ENCODE measurements at regions not wholly inside any gene's neighbourhood (a gene's known extent, or its start where the extent isn't known, plus 50 kb on each side); places are given as distances from the start of the nearest gene placed in this dataset.
"Not testable (repeated sequence)": the region's sequence is repeated elsewhere in the genome, so short reads cannot be mapped to it uniquely, and the experiment has no call there.

GRCh38 chr10:28354511-28354910, 51.6 kb upstream of the MPP7 start:
- H3K27me3 ChIP-seq: no peaks in the 10 kb centered on the region
- no peak overlapping the region for H3K27ac ChIP-seq
- H3K9me3 ChIP-seq (replicated peaks): no peaks in the 10 kb centered on the region
- DNase-seq: no peak
- H3K4me1 ChIP-seq: no peaks in the 10 kb centered on the region
- H3K4me3 ChIP-seq: no peak overlapping the region
- H3K36me3 ChIP-seq: no peaks in the 10 kb centered on the region

- no peaks in the 10 kb centered on the region for H3K4me1 ChIP-seq
- peak in 1 of 2 experiments; percentile 15 for DNase-seq
- no peak overlapping the region for H3K4me3 ChIP-seq
- no peaks in the 10 kb centered on the region for H3K36me3 ChIP-seq
- no peak overlapping the region for H3K27ac ChIP-seq
- no peaks in the 10 kb centered on the region for H3K9me3 ChIP-seq (replicated peaks)
- no peaks in the 10 kb centered on the region for H3K27me3 ChIP-seq
Measured at GRCh38 chr10:28355376-28355775, 52.5 kb upstream of the MPP7 start.

GRCh38 chr10:28359334-28359733, 56.5 kb upstream of the MPP7 start:
- Histone ChIP-seq H3K4me3 (no peak overlapping the region), H3K9me3 (replicated peaks) (no peaks in the 10 kb centered on the region), H3K4me1 (no peaks in the 10 kb centered on the region), H3K27me3 (no peaks in the 10 kb centered on the region), H3K27ac (no peak overlapping the region), H3K36me3 (no peaks in the 10 kb centered on the region)
- DNase-seq: no peak

GRCh38 chr10:28360175-28360574, 57.3 kb upstream of the MPP7 start:
- Histone ChIP-seq H3K4me3 (no peak overlapping the region), H3K36me3 (no peaks in the 10 kb centered on the region), H3K27me3 (no peaks in the 10 kb centered on the region), H3K27ac (no peak overlapping the region), H3K9me3 (replicated peaks) (no peaks in the 10 kb centered on the region), H3K4me1 (no peaks in the 10 kb centered on the region)
- no peak for DNase-seq

GRCh38 chr10:28363376-28363775, 60.5 kb upstream of the MPP7 start:
- Histone ChIP-seq H3K27ac (no peak overlapping the region), H3K4me3 (no peak overlapping the region), H3K4me1 (no peaks in the 10 kb centered on the region), H3K36me3 (no peaks in the 10 kb centered on the region), H3K27me3 (no peaks in the 10 kb centered on the region), H3K9me3 (replicated peaks) (no peaks in the 10 kb centered on the region)
- no peak for DNase-seq

- no peaks in the 10 kb centered on the region for H3K36me3 ChIP-seq
- no peak overlapping the region for H3K4me3 ChIP-seq
- DNase-seq: no peak
- H3K27ac ChIP-seq: no peak overlapping the region
- H3K9me3 ChIP-seq (replicated peaks): no peaks in the 10 kb centered on the region
- no peaks in the 10 kb centered on the region for H3K27me3 ChIP-seq
- H3K4me1 ChIP-seq: no peaks in the 10 kb centered on the region
Measured at GRCh38 chr10:28365840-28366239, 63.0 kb upstream of the MPP7 start.

- no peaks in the 10 kb centered on the region for H3K9me3 ChIP-seq (replicated peaks)
- no peaks in the 10 kb centered on the region for H3K36me3 ChIP-seq
- no peak overlapping the region for H3K27ac ChIP-seq
- no peaks in the 10 kb centered on the region for H3K27me3 ChIP-seq
- DNase-seq: no peak
- H3K4me3 ChIP-seq: no peak overlapping the region
- no peaks in the 10 kb centered on the region for H3K4me1 ChIP-seq
Measured at GRCh38 chr10:28366994-28367393, 64.1 kb upstream of the MPP7 start.

- H3K4me3 ChIP-seq: no peak overlapping the region
- no peaks in the 10 kb centered on the region for H3K36me3 ChIP-seq
- no peaks in the 10 kb centered on the region for H3K9me3 ChIP-seq (replicated peaks)
- DNase-seq: no peak
- no peaks in the 10 kb centered on the region for H3K27me3 ChIP-seq
- no peak overlapping the region for H3K27ac ChIP-seq
- no peaks in the 10 kb centered on the region for H3K4me1 ChIP-seq
Measured at GRCh38 chr10:28367413-28367812, 64.5 kb upstream of the MPP7 start.

- Histone ChIP-seq H3K4me1 (no peaks in the 10 kb centered on the region), H3K9me3 (replicated peaks) (no peaks in the 10 kb centered on the region), H3K36me3 (no peaks in the 10 kb centered on the region), H3K4me3 (no peak overlapping the region), H3K27ac (no peak overlapping the region), H3K27me3 (no peaks in the 10 kb centered on the region)
- no peak for DNase-seq
Measured at GRCh38 chr10:28367929-28368484, 65.1 kb upstream of the MPP7 start.

GRCh38 chr10:28370107-28370835, 67.4 kb upstream of the MPP7 start:
- H3K27ac ChIP-seq: no peak overlapping the region
- no peaks in the 10 kb centered on the region for H3K36me3 ChIP-seq
- H3K4me1 ChIP-seq: no peaks in the 10 kb centered on the region
- no peak for DNase-seq
- no peaks in the 10 kb centered on the region for H3K9me3 ChIP-seq (replicated peaks)
- H3K27me3 ChIP-seq: no peaks in the 10 kb centered on the region
- no peak overlapping the region for H3K4me3 ChIP-seq

GRCh38 chr10:28371638-28372037, 68.8 kb upstream of the MPP7 start:
- not testable (repeated sequence) for H3K27ac ChIP-seq; H3K4me3 ChIP-seq; H3K4me1 ChIP-seq; H3K36me3 ChIP-seq; DNase-seq; H3K27me3 ChIP-seq; H3K9me3 ChIP-seq (replicated peaks)

GRCh38 chr10:28374036-28374435, 71.2 kb upstream of the MPP7 start:
- H3K4me3 ChIP-seq: no peak overlapping the region
- no peaks in the 10 kb centered on the region for H3K36me3 ChIP-seq
- H3K4me1 ChIP-seq: no peaks in the 10 kb centered on the region
- H3K27ac ChIP-seq: no peak overlapping the region
- no peaks in the 10 kb centered on the region for H3K9me3 ChIP-seq (replicated peaks)
- H3K27me3 ChIP-seq: no peaks in the 10 kb centered on the region
- no peak for DNase-seq

- Histone ChIP-seq H3K27ac (no peak overlapping the region), H3K27me3 (no peaks in the 10 kb centered on the region), H3K4me3 (no peak overlapping the region), H3K36me3 (no peaks in the 10 kb centered on the region), H3K4me1 (no peaks in the 10 kb centered on the region), H3K9me3 (replicated peaks) (no peaks in the 10 kb centered on the region)
- no peak for DNase-seq
Measured at GRCh38 chr10:28375399-28376354, 72.8 kb upstream of the MPP7 start.

- DNase-seq: no peak
- H3K4me3 ChIP-seq: no peak overlapping the region
- no peaks in the 10 kb centered on the region for H3K4me1 ChIP-seq
- H3K36me3 ChIP-seq: no peaks in the 10 kb centered on the region
- no peak overlapping the region for H3K27ac ChIP-seq
- no peaks in the 10 kb centered on the region for H3K27me3 ChIP-seq
- no peaks in the 10 kb centered on the region for H3K9me3 ChIP-seq (replicated peaks)
Measured at GRCh38 chr10:28378986-28379585, 76.2 kb upstream of the MPP7 start.

- H3K4me3 ChIP-seq: no peak overlapping the region
- H3K9me3 ChIP-seq (replicated peaks): no peaks in the 10 kb centered on the region
- no peaks in the 10 kb centered on the region for H3K4me1 ChIP-seq
- no peak for DNase-seq
- H3K36me3 ChIP-seq: no peaks in the 10 kb centered on the region
- H3K27ac ChIP-seq: no peak overlapping the region
- no peaks in the 10 kb centered on the region for H3K27me3 ChIP-seq
Measured at GRCh38 chr10:28381466-28381865, 78.6 kb upstream of the MPP7 start.

Data from SJCRH30 (cell line).